ENCODE measurements at regions not wholly inside any gene's neighbourhood (a gene's known extent, or its start where the extent isn't known, plus 50 kb on each side); places are given as distances from the start of the nearest gene placed in this dataset.

- no peak for DNase-seq (ENCODE audit: low read depth, low spot score)
These were observed 160.3 kb upstream of the COL3A1 start for GRCh38 chr2:188813857-188814256.

GRCh38 chr2:188819011-188819410 lies 155.2 kb upstream of the COL3A1 start:
- no peak for DNase-seq (ENCODE audit: low read depth, low spot score)

More at GRCh38 chr2:188813857-188814256, 160.3 kb upstream of the COL3A1 start:
- in situ Hi-C loops (cut with HindIII; ENCODE audit: low pct_unique_long_range_greater_than_20kb, low sequenced_read_pairs), result no loop called here

GRCh38 chr2:188819792-188820191 lies 154.4 kb upstream of the COL3A1 start:
- in situ Hi-C loops (cut with HindIII; ENCODE audit: low pct_unique_long_range_greater_than_20kb, low sequenced_read_pairs), result no loop called here

More at GRCh38 chr2:188819011-188819410, 155.2 kb upstream of the COL3A1 start:
- in situ Hi-C loops (cut with HindIII; ENCODE audit: low pct_unique_long_range_greater_than_20kb, low sequenced_read_pairs), result no loop called here

DNA sequence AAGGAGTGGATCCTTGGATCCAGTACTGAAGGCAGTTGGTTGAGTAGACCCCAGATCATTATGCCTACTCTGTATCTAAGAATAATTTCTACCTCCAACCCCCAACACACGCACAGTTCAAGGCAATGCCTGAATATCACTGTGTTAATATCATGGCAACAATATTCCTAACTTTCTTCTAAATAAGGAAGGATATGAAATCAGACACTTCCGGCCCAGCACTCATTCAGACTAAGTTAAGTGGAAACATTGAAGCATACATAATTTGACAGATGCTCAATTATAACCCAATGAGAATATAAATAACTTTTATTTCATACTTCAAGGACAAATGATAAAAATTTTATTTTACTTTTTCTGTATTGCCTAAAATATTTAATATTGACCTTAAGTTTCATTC lies 153.6 kb upstream of the COL3A1 start:
- in situ Hi-C loops (cut with HindIII; ENCODE audit: low pct_unique_long_range_greater_than_20kb, low sequenced_read_pairs), result no loop called here
- DNase-seq (ENCODE audit: low read depth, low spot score), result no peak

More at GRCh38 chr2:188819792-188820191, 154.4 kb upstream of the COL3A1 start:
- DNase-seq (ENCODE audit: low read depth, low spot score), result no peak

DNA sequence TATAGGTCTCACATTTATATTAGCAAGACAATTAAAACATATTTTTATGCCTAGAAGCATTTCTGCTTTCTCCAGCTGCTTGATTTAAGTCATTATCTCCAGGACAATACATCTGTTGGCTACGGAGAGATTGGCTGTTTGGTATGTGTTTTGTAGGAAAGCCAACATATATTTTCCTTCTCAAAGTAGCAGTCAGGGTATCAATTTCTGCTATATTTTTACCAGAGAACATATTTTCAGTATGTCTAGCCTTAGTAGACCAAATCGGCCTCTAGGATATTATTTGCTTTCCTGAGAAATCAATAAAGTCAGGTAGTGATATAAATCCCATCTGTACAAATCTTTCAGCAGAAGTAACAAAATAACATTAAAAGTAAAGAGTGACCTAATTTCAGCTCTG lies 150.0 kb upstream of the COL3A1 start:
- in situ Hi-C loops (cut with HindIII; ENCODE audit: low pct_unique_long_range_greater_than_20kb, low sequenced_read_pairs), result no loop called here

GRCh38 chr2:188833331-188833730 lies 140.8 kb upstream of the COL3A1 start:
- in situ Hi-C loops (cut with HindIII; ENCODE audit: low pct_unique_long_range_greater_than_20kb, low sequenced_read_pairs), result no loop called here
- DNase-seq (ENCODE audit: low read depth, low spot score), result no peak

More for the DNA sequence above, 150.0 kb upstream of the COL3A1 start:
- DNase-seq (ENCODE audit: low read depth, low spot score), result no peak

- in situ Hi-C loops (cut with HindIII; ENCODE audit: low pct_unique_long_range_greater_than_20kb, low sequenced_read_pairs), result no loop called here
- DNase-seq (ENCODE audit: low read depth, low spot score), result no peak
These were observed 140.4 kb upstream of the COL3A1 start for GRCh38 chr2:188833799-188834198.

DNA sequence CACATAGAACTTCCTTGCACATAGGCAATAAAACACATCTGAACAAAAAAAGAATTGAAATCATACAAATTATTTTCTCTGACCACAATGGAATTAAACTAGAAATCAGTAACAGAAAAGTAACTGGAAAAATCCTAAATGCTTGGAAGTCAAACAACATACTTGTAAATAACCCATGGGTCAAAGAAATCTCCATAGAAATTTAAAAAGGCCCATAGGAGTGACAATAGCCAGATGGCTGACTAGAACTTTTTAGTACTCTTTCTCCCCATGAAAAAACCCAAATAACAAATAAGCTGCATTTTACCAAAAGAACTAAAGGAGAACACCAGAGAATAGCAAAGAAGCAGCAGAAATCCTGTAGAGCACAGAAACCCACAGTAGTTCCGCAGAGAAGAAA lies 139.2 kb upstream of the COL3A1 start:
- in situ Hi-C loops (cut with HindIII; ENCODE audit: low pct_unique_long_range_greater_than_20kb, low sequenced_read_pairs), result no loop called here
- DNase-seq (ENCODE audit: low read depth, low spot score), result no peak

DNA sequence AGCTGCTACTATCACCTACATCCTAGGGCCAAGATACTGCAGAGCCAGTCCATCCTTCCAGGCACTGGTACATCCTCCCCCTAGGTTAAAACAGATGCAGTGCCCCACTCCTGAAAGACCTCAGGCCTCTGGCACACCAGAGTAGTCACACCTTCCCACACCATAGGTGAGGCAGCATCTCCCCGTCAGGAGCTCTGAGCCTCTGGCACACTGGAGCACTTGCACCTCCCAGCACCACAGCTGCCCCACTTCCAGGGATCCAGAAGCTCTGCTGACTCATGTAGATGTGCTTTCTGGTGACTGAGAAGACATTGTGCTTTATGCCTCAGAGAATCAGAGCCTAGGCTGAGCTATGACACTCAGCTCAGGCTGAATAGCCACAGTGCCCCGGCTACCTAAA lies 138.4 kb upstream of the COL3A1 start:
- DNase-seq (ENCODE audit: low read depth, low spot score), result no peak
- in situ Hi-C loops (cut with HindIII; ENCODE audit: low pct_unique_long_range_greater_than_20kb, low sequenced_read_pairs), result no loop called here

DNA sequence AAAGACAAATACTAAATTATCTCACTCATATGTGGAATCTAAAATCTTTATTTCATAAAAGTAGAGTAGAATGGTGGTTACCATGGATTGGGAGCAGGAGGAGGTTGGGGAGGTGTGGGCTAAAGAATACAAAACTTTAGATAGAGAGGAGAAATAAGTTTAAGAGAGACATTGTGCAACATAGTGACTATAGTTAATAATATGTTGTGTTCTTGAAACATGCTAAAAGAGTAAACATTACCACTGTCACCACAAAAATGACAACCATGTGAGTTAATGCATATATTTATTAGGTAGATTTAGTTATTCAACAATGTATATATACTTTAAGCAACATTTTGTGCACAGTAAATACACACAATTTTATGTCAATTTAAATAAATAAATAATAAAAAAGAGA lies 128.5 kb upstream of the COL3A1 start:
- no peak for DNase-seq (ENCODE audit: low read depth, low spot score)
- in situ Hi-C loops (cut with HindIII; ENCODE audit: low pct_unique_long_range_greater_than_20kb, low sequenced_read_pairs), result no loop called here

DNA sequence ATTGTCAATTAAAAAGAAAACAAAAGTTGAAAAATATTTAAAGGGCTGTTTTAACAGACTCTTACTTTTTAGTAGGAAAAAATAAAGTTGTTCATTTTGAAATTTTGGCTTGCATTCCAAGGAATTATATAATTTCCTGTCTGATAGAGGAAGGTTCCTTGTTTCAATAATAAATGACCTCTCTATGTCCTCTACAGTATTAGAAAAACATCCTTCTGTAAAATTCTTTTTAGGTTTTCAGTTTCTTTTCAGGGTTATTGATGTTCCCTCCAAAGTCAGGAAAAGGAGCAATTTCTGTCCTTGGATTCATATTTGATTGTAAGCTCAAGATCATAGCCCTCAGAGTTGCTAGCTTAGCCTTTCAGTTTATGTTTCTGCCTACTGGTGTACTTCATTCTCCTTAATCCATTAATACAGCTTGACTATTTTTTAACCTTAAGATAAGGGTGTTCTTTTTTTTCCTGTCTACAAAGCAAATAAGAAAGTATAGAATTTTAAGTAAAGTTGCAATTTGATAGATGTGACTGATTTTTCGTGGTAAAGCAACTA lies 125.2 kb upstream of the COL3A1 start:
- DNase-seq (ENCODE audit: low read depth, low spot score), result no peak
- in situ Hi-C loops (cut with HindIII; ENCODE audit: low pct_unique_long_range_greater_than_20kb, low sequenced_read_pairs), result no loop called here

DNA sequence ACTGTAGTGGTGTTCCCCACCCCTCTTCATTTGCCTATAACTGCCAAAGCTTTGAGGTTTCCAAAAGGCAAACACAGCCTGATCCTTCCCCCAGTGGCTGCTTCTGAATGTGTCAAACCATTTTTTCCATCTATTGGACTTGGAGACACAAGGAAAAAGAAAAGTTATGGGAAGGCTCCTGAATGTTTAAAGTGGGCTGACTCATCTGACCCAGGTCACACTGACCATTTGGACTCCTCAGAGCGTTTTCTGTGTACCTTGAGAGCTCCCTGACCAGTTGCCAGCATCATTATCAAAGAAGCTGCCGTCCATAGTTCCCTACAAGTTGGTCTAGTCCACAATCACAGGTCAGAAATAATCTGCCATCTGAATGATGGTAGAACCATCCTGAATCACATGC lies 123.4 kb upstream of the COL3A1 start:
- no peak for DNase-seq (ENCODE audit: low read depth, low spot score)
- in situ Hi-C loops (cut with HindIII; ENCODE audit: low pct_unique_long_range_greater_than_20kb, low sequenced_read_pairs), result no loop called here

- DNase-seq (ENCODE audit: low read depth, low spot score), result no peak
- in situ Hi-C loops (cut with HindIII; ENCODE audit: low pct_unique_long_range_greater_than_20kb, low sequenced_read_pairs), result no loop called here
These were observed 122.9 kb upstream of the COL3A1 start for GRCh38 chr2:188851311-188851710.

DNA sequence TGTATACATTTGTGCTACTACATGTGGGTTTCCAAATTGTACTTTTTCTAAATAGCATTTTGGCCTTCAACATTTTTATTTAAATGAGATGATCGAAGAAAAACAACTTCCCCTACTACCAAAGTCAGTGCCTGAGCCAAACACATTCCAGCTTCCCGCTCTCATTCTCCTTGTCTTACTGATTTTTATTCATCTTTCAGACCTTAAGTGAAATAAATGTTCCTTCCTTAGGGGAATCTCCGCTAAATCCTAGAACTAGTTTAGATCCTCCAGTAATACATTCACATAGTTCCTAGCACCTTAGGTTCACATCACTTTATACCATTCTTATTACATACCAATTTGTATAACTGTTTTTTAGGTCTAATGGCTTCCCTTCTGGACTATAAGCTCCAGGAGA lies 122.3 kb upstream of the COL3A1 start:
- DNase-seq (ENCODE audit: low read depth, low spot score), result no peak
- in situ Hi-C loops (cut with HindIII; ENCODE audit: low pct_unique_long_range_greater_than_20kb, low sequenced_read_pairs), result no loop called here

- in situ Hi-C loops (cut with HindIII; ENCODE audit: low pct_unique_long_range_greater_than_20kb, low sequenced_read_pairs), result no loop called here
- DNase-seq (ENCODE audit: low read depth, low spot score), result no peak
These were observed 121.4 kb upstream of the COL3A1 start for GRCh38 chr2:188852772-188853171.

GRCh38 chr2:188853307-188853706 lies 120.9 kb upstream of the COL3A1 start:
- in situ Hi-C loops (cut with HindIII; ENCODE audit: low pct_unique_long_range_greater_than_20kb, low sequenced_read_pairs), result no loop called here
- DNase-seq (ENCODE audit: low read depth, low spot score), result no peak

DNA sequence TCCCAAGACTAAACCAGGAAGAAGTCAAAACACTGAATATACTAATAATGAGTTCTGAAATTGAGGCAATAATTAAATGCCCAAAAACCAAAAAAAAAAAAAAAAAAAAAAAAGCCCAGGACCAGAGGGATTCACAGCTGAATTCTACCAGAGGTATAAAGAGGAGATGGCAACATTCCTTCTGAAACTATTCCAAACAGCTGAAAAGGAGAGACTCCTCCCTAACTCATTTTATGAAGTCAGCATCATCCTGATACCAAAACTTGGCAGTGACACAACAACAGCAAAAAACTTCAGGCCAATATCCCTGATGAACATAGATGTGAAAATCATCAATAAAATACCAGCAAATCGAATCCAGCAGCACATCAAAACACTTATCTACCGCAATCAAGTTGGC lies 108.5 kb upstream of the COL3A1 start:
- in situ Hi-C loops (cut with HindIII; ENCODE audit: low pct_unique_long_range_greater_than_20kb, low sequenced_read_pairs), result no loop called here
- no peak for DNase-seq (ENCODE audit: low read depth, low spot score)

- in situ Hi-C loops (cut with HindIII; ENCODE audit: low pct_unique_long_range_greater_than_20kb, low sequenced_read_pairs), result no loop called here
- no peak for DNase-seq (ENCODE audit: low read depth, low spot score)
These were observed 104.6 kb upstream of the COL3A1 start for GRCh38 chr2:188869550-188869949.

DNA sequence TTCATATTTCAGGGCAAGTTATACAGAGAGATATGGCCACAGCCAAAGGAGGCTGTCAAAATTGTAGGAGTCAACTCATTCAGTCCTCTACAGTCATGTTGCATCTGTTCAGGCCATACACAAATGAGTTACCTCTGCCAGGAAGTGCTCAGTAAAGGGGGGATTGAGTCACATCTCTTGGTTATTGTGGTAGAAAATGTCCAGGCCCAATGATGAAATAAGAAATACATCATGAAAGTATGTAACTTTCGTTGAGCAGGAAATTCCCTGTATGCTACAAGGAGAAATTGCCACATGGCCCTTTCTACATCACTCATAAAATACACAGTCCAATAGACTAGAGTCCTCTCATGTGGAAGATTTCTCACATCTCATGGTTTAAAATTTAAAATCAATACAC lies 103.9 kb upstream of the COL3A1 start:
- in situ Hi-C loops (cut with HindIII; ENCODE audit: low pct_unique_long_range_greater_than_20kb, low sequenced_read_pairs), result no loop called here

GRCh38 chr2:188875104-188875503 lies 99.1 kb upstream of the COL3A1 start:
- no peak for DNase-seq (ENCODE audit: low read depth, low spot score)
- in situ Hi-C loops (cut with HindIII; ENCODE audit: low pct_unique_long_range_greater_than_20kb, low sequenced_read_pairs), result no loop called here

More for the DNA sequence above, 103.9 kb upstream of the COL3A1 start:
- no peak for DNase-seq (ENCODE audit: low read depth, low spot score)
